ENCODE measurements at regions not wholly inside any gene's neighbourhood (a gene's known extent, or its start where the extent isn't known, plus 50 kb on each side); places are given as distances from the start of the nearest gene placed in this dataset.

DNA sequence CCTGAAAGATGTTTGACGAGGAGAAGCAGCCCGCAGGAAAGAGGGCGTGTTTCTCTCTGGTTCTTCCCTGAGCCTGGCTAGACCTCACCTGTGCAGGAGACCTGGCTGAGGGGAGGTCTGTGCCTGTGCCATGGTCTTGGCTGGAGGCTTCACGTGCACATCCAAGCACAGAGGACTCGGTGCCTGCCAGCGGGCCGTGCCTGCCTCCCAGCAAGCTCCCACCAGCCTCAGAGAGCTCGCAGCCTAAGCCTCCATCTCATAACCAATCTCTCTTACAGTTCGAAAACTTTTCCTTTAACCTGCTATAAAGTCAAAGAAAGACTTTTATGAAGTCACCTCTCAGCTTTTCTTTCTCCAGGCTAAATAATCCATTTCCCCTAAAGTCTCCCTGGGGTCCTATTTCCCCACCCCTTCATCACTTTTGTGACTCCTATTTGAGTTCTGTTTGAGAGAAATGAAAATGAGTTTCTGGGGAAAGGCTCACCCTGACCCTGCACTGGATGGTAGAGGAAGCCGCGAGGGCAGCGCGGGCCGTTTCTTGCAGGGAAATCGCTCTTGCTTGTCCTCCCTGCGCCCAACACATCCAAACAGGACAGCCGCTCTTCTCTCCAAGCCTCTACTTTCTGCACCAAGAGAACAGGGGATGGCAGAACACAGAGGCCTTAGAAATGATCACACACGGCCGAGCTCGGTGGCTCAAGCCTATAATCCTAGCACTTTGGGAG, 521.0 kb downstream of the SOX11 start:
- TF ChIP-seq ASH2L (IDR thresholded peaks at IDR 0.05; ENCODE audit: low read length) (no peak), NRF1 (IDR thresholded peaks at IDR 0.05; ENCODE audit: low read depth, low read length) (no peak), YY1 (IDR thresholded peaks at IDR 0.05; ENCODE audit: low read depth, low read length) (no peak), POLR2A (IDR thresholded peaks at IDR 0.05; ENCODE audit: control extremely low read depth in 1 of 2, low read depth in 2 of 2, low read length in 2 of 2) (no peak), EP300 (IDR thresholded peaks at IDR 0.05; ENCODE audit: borderline replicate concordance in 1 of 2, low read depth in 2 of 2, low read length in 2 of 2) (no peak), POLR2AphosphoS5 (IDR thresholded peaks at IDR 0.05; ENCODE audit: low read depth, low read length) (no peak), TAF1 (IDR thresholded peaks at IDR 0.05; ENCODE audit: low read depth, low read length) (no peak), POU5F1 (IDR thresholded peaks at IDR 0.05; ENCODE audit: low read depth, low read length) (no peak), RBBP5 (IDR thresholded peaks at IDR 0.05; ENCODE audit: borderline replicate concordance, low read depth, low read length) (no peak), KDM1A (IDR thresholded peaks at IDR 0.05; ENCODE audit: borderline replicate concordance, low read length) (no peak), SP2 (IDR thresholded peaks at IDR 0.05; ENCODE audit: low read length) (no peak)
- TF ChIP-seq, protein P1, sequence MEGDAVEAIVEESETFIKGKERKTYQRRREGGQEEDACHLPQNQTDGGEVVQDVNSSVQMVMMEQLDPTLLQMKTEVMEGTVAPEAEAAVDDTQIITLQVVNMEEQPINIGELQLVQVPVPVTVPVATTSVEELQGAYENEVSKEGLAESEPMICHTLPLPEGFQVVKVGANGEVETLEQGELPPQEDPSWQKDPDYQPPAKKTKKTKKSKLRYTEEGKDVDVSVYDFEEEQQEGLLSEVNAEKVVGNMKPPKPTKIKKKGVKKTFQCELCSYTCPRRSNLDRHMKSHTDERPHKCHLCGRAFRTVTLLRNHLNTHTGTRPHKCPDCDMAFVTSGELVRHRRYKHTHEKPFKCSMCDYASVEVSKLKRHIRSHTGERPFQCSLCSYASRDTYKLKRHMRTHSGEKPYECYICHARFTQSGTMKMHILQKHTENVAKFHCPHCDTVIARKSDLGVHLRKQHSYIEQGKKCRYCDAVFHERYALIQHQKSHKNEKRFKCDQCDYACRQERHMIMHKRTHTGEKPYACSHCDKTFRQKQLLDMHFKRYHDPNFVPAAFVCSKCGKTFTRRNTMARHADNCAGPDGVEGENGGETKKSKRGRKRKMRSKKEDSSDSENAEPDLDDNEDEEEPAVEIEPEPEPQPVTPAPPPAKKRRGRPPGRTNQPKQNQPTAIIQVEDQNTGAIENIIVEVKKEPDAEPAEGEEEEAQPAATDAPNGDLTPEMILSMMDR (IDR thresholded peaks at IDR 0.05; ENCODE audit: control extremely low read depth in 1 of 3, insufficient read depth in 1 of 3, low read depth in 1 of 3, low read length in 3 of 3): no peak

Measured in H1 (cell line).